ENCODE measurements at regions not wholly inside any gene's neighbourhood (a gene's known extent, or its start where the extent isn't known, plus 50 kb on each side); places are given as distances from the start of the nearest gene placed in this dataset.

GRCh38 chr1:238980053-238980452 is 406.3 kb upstream of the CHRM3 start:
- H3K4me3 ChIP-seq (ENCODE audit: low read depth, low read length): no peak overlapping the region
- TF ChIP-seq CTCF (IDR thresholded peaks at IDR 0.05; ENCODE audit: low read depth, low read length): no peak

- TF ChIP-seq CTCF (IDR thresholded peaks at IDR 0.05; ENCODE audit: low read depth, low read length): no peak
- H3K4me3 ChIP-seq (ENCODE audit: low read depth, low read length): no peak overlapping the region
These were observed 421.7 kb upstream of the CHRM3 start for GRCh38 chr1:238964631-238965030.

- no peak for TF ChIP-seq CTCF (IDR thresholded peaks at IDR 0.05; ENCODE audit: low read depth, low read length)
These were observed 423.4 kb upstream of the CHRM3 start for GRCh38 chr1:238962941-238963340.

GRCh38 chr1:238961790-238962189 is 424.6 kb upstream of the CHRM3 start:
- TF ChIP-seq CTCF (IDR thresholded peaks at IDR 0.05; ENCODE audit: low read depth, low read length): no peak

More at GRCh38 chr1:238962941-238963340, 423.4 kb upstream of the CHRM3 start:
- H3K4me3 ChIP-seq (ENCODE audit: low read depth, low read length): no peak overlapping the region

GRCh38 chr1:238960071-238960470 is 426.3 kb upstream of the CHRM3 start:
- no peak for TF ChIP-seq CTCF (IDR thresholded peaks at IDR 0.05; ENCODE audit: low read depth, low read length)
- no peak overlapping the region for H3K4me3 ChIP-seq (ENCODE audit: low read depth, low read length)

More at GRCh38 chr1:238961790-238962189, 424.6 kb upstream of the CHRM3 start:
- H3K4me3 ChIP-seq (ENCODE audit: low read depth, low read length): no peak overlapping the region

- TF ChIP-seq CTCF (IDR thresholded peaks at IDR 0.05; ENCODE audit: low read depth, low read length): no peak
- no peak overlapping the region for H3K4me3 ChIP-seq (ENCODE audit: low read depth, low read length)
These were observed 430.4 kb upstream of the CHRM3 start for GRCh38 chr1:238955934-238956333.

GRCh38 chr1:238954865-238955264 is 431.5 kb upstream of the CHRM3 start:
- H3K4me3 ChIP-seq (ENCODE audit: low read depth, low read length): no peak overlapping the region
- TF ChIP-seq CTCF (IDR thresholded peaks at IDR 0.05; ENCODE audit: low read depth, low read length): no peak

Data from WI38 (cell line).